HS-5 (cell line): ENCODE measurements at regions not wholly inside any gene's neighbourhood (a gene's known extent, or its start where the extent isn't known, plus 50 kb on each side); places are given as distances from the start of the nearest gene placed in this dataset.

Experiments
- DNase-seq: peaks from one replicate; pipeline ENCODE4 v3.0.0-alpha.2; 2012; ENCODE audit warnings: low read depth

GRCh38 chr6:105849746-105850145, 236.4 kb upstream of the PRDM1 start:
- DNase-seq: no peak

GRCh38 chr6:105847433-105847832, 238.7 kb upstream of the PRDM1 start:
- DNase-seq: no peak

GRCh38 chr6:105844275-105844883, 241.8 kb upstream of the PRDM1 start:
- DNase-seq: no peak

GRCh38 chr6:105839266-105839665, 246.9 kb upstream of the PRDM1 start:
- DNase-seq: no peak

GRCh38 chr6:105838171-105838570, 248.0 kb upstream of the PRDM1 start:
- no peak for DNase-seq

GRCh38 chr6:105836889-105837288, 249.2 kb upstream of the PRDM1 start:
- DNase-seq: no peak

GRCh38 chr6:105836379-105836778, 249.8 kb upstream of the PRDM1 start:
- no peak for DNase-seq

GRCh38 chr6:105835373-105835772, 250.8 kb upstream of the PRDM1 start:
- DNase-seq: no peak

- no peak for DNase-seq
Measured at GRCh38 chr6:105833959-105834947, 251.9 kb upstream of the PRDM1 start.

- DNase-seq: no peak
Measured at GRCh38 chr6:105832313-105832761, 253.8 kb upstream of the PRDM1 start.

GRCh38 chr6:105831311-105832097, 254.6 kb upstream of the PRDM1 start:
- DNase-seq: no peak

- DNase-seq: no peak
Measured at GRCh38 chr6:105825210-105825609, 260.9 kb upstream of the PRDM1 start.

- no peak for DNase-seq
Measured at GRCh38 chr6:105824732-105825131, 261.4 kb upstream of the PRDM1 start.

GRCh38 chr6:105821777-105822176, 264.4 kb upstream of the PRDM1 start:
- no peak for DNase-seq

GRCh38 chr6:105821027-105821426, 265.1 kb upstream of the PRDM1 start:
- DNase-seq: no peak

- no peak for DNase-seq
Measured at GRCh38 chr6:105819745-105820144, 266.4 kb upstream of the PRDM1 start.

- DNase-seq: no peak
Measured at GRCh38 chr6:105818505-105818904, 267.6 kb upstream of the PRDM1 start.

- DNase-seq: no peak
Measured at GRCh38 chr6:105817961-105818360, 268.2 kb upstream of the PRDM1 start.

GRCh38 chr6:105817370-105817769, 268.8 kb upstream of the PRDM1 start:
- no peak for DNase-seq

- no peak for DNase-seq
Measured at GRCh38 chr6:105816847-105817246, 269.3 kb upstream of the PRDM1 start.

GRCh38 chr6:105815661-105816555, 270.2 kb upstream of the PRDM1 start:
- DNase-seq: no peak
